ENCODE measurements at regions not wholly inside any gene's neighbourhood (a gene's known extent, or its start where the extent isn't known, plus 50 kb on each side); places are given as distances from the start of the nearest gene placed in this dataset.
"Not testable (repeated sequence)": the region's sequence is repeated elsewhere in the genome, so short reads cannot be mapped to it uniquely, and the experiment has no call there.

DNA sequence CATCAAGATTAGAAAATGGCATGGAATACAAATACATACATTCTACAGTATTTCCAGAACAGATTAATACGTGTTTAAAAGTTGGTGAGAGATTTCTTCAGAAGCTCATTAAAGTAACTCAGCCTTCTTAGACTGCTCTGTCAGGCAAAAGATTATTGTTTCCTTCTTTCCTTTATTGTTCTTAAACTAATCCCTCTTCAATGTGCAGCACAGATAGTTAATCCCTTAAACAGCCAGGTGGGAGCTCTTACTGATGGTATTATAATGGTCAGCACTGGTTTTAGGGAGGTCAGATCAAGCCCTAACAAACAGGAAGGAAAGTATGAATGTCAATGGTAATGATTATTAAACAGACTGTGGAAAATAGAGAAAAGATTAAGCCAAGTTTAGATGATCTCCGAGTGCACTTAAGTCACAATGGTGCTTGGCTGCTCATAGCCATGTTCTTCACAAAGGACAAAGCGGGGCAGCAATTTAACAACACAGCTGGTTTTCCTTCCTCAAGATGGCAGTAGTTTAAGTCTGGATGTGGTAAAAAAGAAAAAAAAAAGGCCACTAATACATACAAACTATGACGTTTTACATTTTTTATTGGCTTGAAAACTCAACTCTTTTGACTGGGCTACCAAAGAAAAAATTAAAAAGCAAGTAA, 992.6 kb downstream of the PCDH9 start:
- DNase-seq, result no peak

DNA sequence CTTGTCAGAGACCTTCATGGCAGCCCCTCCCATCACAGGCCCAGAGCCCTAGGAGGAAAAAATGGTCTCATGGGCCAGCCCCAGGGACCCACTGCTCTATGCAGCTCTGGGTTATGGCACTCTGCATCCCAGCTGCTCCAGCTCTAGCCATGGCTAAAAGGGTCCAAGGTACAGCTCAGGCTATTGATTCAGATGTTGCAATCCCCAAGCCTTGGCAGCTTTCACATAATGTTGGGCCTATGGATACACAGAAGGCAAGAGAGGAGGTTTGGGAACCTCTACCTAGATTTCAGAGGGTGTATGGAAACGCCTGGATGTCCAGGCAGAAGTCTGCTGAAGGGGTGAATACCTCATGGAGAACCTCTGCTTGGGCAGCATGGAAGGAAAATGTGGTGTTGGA, 996.0 kb downstream of the PCDH9 start:
- no peak for DNase-seq

GRCh38 chr13:66231958-66232357, 998.2 kb downstream of the PCDH9 start:
- not testable (repeated sequence) for DNase-seq

DNA sequence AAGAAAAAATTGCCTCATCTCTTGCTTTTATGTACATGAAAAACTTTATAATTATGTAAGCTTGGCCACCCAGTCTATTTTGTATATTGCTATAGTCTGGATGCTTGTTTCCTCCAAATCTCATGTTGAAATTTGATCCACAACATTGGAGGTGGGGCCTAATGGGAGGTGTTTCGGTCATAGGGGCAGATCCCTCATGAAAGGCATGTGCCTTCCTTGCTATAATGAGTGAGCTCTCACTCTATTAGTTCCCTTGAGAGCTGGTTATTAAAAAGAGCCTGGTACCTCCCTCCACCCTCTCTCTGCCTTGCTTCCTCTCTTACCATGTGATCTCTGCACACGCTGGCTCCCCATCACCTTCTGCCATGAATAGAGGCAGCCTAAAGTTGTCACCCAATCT, 1005.1 kb downstream of the PCDH9 start:
- DNase-seq, result no peak

GRCh38 chr13:66224663-66225062, 1005.5 kb downstream of the PCDH9 start:
- DNase-seq, result no peak

DNA sequence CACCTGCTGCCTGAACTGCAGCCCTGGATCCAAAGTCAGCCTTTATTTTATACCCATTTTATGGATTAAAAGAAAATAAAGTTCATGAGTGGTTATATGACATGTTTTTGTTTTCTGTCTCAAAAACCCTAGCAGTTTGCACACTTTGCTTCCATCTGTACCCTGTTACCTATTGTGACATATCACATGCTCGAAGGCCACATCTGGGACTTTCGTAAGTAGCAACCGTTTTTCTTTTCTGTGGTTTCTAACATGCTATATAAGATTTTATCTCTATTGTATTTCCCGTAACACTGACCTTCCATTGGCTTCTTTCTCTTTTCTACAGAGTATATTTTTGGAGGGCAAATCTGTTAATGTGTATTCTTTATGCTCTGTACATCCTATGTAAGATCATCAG, 1007.2 kb downstream of the PCDH9 start:
- DNase-seq, result no peak

DNA sequence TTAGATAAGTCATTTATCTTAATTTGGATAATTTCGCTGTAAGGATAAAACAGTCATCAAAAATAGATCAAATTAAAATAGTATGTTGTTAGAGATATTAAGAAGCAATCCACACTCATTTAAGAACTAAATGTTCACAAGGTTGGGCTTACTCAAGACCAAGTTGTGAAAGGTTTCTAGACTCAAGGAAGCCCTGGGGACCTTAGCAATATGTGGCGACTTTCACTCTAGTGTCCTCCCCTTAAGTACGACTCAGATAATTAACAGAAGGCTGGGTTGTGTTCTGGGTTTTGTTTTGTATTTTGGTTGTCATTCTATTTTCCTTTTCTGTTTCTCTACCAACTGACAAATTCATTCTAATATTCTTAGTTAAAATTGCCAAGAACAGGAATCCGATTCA, 1008.0 kb downstream of the PCDH9 start:
- DNase-seq, result no peak

DNA sequence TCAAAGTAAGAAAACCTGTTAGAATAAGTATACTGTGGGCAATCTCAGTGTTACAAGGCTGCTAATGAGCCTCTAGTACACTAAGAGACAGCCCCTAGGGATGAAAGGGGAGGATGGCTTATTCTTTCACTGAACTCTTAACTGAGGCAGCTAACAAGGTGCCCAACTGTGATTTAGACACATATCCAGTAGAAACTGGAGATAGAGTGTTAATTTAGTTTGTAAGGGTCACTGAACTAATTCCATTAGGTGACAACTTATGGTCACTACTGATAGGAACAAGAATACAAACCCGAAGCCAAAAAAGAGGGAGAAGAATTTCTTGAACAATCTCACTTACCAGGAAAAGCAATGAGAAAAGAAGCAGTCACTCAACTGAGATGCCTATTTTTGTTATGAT, 1010.6 kb downstream of the PCDH9 start:
- no peak for DNase-seq

DNA sequence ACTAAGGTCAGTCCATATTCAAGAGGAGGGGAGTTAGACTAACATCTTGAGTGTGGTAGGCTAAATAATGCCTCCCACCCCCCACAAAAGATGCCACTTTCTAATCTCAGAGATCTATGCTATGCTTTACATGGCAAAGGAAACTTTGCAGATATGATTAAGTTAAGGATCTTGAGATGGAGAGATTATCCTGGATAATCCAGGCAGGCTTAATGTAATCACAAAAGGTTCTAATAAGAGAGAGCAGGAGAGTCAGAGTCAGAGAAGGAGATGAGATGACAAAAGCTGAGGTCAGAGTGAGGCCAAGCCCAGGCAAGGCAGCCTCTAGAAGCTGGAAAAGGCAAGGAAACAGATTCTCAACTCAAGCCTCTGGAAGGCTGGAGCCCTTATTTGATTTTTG, 1011.6 kb downstream of the PCDH9 start:
- DNase-seq, result no peak

- DNase-seq, result no peak
Measured at GRCh38 chr13:66216728-66217127, 1013.4 kb downstream of the PCDH9 start.

DNA sequence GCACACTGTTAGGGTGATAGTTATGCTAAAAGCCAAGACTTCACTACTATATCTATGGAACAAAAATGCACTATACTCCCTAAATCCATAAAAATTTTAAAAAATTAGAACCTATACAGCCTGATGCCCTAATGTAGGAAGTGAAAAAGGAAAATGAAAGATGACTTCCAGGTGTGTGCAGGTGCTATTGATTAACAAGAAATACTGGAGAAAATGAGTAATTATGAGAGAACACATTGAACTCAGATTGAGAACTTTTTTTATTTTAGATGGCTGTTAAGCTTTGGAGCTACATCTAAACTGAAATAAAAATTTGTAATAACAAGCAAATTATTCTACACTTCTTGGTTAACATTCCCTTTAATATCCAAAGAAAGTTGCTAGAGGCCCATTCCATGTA, 1015.7 kb downstream of the PCDH9 start:
- DNase-seq, result no peak

DNA sequence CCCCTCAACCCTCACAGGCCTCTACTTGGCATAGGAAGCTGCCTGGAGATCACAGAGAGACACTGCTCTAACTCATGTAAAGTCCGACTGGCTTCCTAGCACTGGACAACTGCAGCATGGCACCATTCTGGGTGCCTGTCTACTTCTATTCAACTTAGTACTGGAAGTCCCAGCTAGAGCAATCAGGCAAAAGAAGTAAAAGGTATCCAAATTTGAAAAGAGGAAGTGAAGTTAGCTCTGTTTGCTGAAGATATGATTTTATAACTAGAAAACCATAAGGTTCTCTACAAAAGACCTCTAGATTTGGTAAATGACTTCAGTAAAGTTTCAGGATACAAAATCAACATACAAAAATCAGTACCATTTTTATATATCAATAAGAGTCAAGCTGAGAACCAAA, 1017.6 kb downstream of the PCDH9 start:
- no peak for DNase-seq

DNA sequence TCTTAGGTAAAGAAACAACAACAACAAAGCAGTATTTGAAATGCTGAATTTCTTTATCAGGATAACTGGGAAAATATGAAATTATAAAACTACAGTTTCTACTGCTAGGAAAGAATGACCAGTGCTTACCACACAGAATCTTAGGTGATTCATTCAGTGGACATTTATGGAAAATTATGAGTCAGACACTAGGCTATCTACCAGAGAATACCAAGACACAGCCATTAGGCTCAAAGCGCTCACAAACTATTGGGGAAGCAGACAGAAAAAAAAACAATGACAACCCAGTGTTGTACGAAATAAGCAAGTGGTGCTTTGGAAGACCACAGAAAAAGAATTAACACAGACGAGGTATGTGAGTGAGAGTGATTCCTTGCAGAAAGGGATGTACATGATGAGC, 1019.5 kb downstream of the PCDH9 start:
- DNase-seq, result peak; percentile 83

- no peak for DNase-seq
Measured at GRCh38 chr13:66208589-66208988, 1021.5 kb downstream of the PCDH9 start.

DNA sequence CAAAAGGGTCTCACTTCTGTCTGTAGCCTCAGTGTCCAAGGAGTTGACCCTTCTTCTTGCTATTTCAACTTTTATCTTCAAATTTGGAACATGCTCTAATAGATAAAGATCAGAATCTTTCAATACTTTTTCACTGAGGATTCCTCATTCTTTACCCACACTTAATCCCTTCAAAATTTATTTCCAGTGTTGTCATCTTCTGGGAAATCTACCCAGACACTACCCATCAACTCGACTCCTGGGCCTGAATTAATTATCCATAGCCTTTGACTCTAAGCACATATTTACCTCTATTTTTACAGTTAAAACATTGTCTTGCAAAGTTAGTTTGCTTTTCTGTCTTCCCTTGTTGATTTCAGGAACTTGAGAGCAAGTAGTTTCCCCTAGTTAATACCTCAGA, 1022.5 kb downstream of the PCDH9 start:
- peak; percentile 7 for DNase-seq

DNA sequence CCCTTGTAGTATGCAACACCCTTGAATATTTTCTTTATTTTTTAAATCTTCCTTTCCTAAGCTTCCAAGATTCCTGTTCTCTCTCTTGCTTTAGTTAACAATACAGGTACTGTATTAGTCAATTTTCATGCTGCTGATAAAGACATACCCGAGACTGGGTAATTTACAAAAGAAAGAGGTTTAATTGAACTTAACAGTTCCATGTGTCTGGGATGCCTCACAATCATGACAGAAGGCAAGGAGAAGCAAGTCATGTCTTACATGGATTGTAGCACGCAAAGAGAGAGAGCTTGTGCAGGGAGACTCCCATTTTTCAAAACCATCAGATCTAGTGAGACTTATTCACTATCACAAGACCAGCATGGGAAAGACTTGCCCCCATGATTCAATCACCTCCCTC, 1024.3 kb downstream of the PCDH9 start:
- no peak for DNase-seq

GRCh38 chr13:66200555-66200954, 1029.6 kb downstream of the PCDH9 start:
- DNase-seq, result no peak

DNA sequence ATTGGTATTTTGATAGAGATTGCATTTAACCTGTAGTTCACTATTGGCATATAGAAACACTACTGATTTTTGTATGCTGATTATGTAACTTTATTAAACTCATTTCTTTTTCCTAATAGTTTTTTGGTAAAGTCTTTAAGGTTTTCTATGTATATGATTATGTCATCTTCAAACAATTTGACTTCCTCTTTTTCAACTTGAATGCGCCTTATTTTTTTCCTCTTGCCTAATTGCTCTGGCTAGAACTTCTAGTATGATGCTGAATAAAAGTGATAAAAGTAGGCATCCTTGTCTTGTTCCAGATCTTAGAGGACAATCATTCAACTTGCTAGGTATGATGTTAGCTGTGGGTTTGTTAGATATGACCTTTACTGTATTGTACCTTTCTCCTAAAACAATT, 1034.9 kb downstream of the PCDH9 start:
- no peak for DNase-seq

- no peak for DNase-seq
Measured at GRCh38 chr13:66189986-66190385, 1040.2 kb downstream of the PCDH9 start.

GRCh38 chr13:66180836-66181235, 1049.3 kb downstream of the PCDH9 start:
- no peak for DNase-seq

GRCh38 chr13:66171920-66172319, 1058.2 kb downstream of the PCDH9 start:
- no peak for DNase-seq

- DNase-seq, result no peak
Measured at GRCh38 chr13:66162470-66162869, 1067.7 kb downstream of the PCDH9 start.

- DNase-seq, result no peak
Measured at GRCh38 chr13:66159511-66159910, 1070.6 kb downstream of the PCDH9 start.

DNA sequence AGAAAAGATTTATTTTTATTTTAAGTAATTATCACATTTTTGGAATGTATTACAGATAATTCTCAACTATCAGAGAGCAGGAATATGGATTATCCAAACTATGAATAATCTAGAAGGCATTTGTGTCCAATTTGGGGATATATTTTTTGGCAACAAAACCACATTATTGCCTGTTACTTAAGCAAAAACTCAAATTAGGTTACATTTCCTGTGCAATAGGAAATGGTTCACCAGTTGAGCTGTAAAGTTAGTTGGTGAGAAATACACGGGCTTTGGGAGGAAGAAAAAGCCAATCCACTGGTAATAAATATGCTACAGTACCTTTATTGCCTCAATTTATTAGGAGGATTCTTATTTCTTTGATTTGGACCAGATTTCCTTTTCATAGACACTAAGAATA, 1075.2 kb downstream of the PCDH9 start:
- DNase-seq, result peak; percentile 33

DNA sequence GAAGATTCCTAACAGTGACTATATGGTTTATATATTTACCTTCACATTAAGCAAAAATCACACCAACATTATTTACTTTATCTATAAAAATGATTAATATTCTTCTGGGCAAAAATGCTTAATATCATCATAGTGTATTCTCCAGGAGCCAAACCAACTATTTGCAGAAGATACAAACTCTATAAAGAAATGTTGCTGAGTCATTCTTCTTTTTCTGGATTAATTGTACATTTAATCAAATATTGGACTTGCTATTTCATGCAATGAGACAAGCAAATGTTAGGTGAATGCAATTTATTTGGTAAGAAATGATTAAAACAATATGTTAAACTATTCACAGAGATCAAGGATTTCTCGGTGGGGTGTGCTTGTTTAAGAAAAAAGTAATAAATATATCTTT, 1075.8 kb downstream of the PCDH9 start:
- no peak for DNase-seq

DNA sequence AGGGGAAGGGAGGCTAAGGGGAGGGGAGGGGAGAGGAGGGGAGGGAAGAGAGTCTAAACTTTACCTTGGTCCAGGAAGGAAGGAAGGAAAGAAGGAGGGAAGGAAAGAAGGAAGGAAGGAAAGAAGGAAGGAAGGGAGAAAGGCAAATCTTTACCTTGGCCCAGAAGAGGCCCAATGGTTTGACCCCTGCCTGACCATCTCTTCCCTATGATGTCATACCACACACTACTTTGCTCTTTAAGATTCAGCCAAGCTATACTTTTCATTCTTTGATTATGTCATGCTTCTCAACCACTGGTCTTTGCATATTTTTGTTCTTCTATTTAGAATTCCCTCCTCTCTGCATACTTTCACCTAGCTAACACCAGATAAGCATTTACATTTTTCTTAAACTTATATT, 1077.5 kb downstream of the PCDH9 start:
- DNase-seq, result no peak
